ENCODE measurements at regions not wholly inside any gene's neighbourhood (a gene's known extent, or its start where the extent isn't known, plus 50 kb on each side); places are given as distances from the start of the nearest gene placed in this dataset.

DNA sequence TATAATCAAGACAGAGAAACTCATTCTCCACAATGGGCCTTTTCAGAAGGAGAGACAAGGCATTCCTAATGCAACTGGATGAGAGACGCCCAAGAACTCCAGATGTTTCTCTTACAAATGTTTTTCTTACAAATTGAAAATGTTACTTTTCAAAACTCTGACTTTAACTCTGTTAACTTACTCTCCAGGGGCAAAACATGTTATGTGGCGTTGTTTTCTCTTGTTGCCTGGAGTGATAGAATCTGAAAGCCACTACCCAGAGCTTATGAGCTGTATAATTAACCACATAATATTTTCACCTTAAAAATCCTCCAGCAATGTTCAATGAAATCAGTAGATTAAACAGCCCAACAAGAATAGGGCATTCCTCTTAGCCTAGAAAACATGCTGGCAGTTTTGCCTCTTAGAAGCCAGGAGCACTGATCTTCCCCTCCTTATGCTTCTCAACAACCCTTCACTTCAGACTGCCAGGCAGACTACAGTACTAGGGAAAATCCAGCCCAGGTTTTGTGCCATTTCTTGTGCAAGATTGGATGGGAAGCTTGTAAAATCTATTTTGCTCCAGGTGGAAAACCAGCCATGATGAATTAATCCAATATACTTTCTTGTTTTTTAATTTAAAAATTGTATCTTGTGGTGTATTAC, 186.7 kb upstream of the GADL1 start:
- H4K20me1 ChIP-seq (ENCODE audit: insufficient read depth, low read length) = no peaks in the 10 kb centered on the region
- intact Hi-C loops (cut with micrococcal nuclease; ENCODE audit: unreplicated experiment) (no loop called here), in situ Hi-C loops (cut with HindIII; ENCODE audit: extremely low pct_ligation_motif_present, low pct_unique_long_range_greater_than_20kb) (no loop called here)
- no peaks in the 10 kb centered on the region for H3K4me1 ChIP-seq (ENCODE audit: insufficient read depth, low read length)
- WGBS (ENCODE audit: low lambda C conversion rate) = 7% methylated on average over 2 of the region's 2 CpGs
- H3K4me3 ChIP-seq (replicated peaks in 1 of 3; ENCODE audit: insufficient read depth in 1 of 3, low read depth in 2 of 3, low read length in 3 of 3) = no peak overlapping the region
- FAIRE-seq (no peak), DNase-seq (ENCODE audit: low spot score) (no peak), ATAC-seq (no peak)
- no peaks in the 10 kb centered on the region for H3K9me3 ChIP-seq (ENCODE audit: low read length)
- H3K9ac ChIP-seq (ENCODE audit: insufficient read depth, low read depth, low read length) = no peak overlapping the region
- ChIA-PET CTCF (ENCODE audit: low intra/inter-chr PET ratio, low total read pairs) (no interaction called here), POLR2A (no interaction called here)
- no TSS peak for BruUV-seq (replicated peaks)
- no peak overlapping the region for H2AFZ ChIP-seq (ENCODE audit: low read length)
- H3K79me2 ChIP-seq (ENCODE audit: insufficient read depth, low read length) = no peaks in the 10 kb centered on the region
- no peak overlapping the region for H3K4me2 ChIP-seq (ENCODE audit: low read depth, low read length)
- H3K27ac ChIP-seq (ENCODE audit: extremely low read length, insufficient read depth, low read length) = no peak overlapping the region
- no peaks in the 10 kb centered on the region for H3K36me3 ChIP-seq (replicated peaks in 1 of 2; ENCODE audit: control insufficient read depth in 1 of 2, insufficient read depth in 2 of 2, low read length in 2 of 2)
- no peaks in the 10 kb centered on the region; a peak in 1 of 5 replicates for H3K27me3 ChIP-seq (ENCODE audit: control insufficient read depth in 1 of 2, insufficient read depth in 2 of 2, low read length in 2 of 2)
- TF ChIP-seq, protein P1, sequence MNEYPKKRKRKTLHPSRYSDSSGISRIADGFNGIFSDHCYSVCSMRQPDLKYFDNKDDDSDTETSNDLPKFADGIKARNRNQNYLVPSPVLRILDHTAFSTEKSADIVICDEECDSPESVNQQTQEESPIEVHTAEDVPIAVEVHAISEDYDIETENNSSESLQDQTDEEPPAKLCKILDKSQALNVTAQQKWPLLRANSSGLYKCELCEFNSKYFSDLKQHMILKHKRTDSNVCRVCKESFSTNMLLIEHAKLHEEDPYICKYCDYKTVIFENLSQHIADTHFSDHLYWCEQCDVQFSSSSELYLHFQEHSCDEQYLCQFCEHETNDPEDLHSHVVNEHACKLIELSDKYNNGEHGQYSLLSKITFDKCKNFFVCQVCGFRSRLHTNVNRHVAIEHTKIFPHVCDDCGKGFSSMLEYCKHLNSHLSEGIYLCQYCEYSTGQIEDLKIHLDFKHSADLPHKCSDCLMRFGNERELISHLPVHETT (CRISPR knock-in tag; conservative IDR thresholded peaks at IDR 0.05) = no peak
- TF ChIP-seq, protein P2, sequence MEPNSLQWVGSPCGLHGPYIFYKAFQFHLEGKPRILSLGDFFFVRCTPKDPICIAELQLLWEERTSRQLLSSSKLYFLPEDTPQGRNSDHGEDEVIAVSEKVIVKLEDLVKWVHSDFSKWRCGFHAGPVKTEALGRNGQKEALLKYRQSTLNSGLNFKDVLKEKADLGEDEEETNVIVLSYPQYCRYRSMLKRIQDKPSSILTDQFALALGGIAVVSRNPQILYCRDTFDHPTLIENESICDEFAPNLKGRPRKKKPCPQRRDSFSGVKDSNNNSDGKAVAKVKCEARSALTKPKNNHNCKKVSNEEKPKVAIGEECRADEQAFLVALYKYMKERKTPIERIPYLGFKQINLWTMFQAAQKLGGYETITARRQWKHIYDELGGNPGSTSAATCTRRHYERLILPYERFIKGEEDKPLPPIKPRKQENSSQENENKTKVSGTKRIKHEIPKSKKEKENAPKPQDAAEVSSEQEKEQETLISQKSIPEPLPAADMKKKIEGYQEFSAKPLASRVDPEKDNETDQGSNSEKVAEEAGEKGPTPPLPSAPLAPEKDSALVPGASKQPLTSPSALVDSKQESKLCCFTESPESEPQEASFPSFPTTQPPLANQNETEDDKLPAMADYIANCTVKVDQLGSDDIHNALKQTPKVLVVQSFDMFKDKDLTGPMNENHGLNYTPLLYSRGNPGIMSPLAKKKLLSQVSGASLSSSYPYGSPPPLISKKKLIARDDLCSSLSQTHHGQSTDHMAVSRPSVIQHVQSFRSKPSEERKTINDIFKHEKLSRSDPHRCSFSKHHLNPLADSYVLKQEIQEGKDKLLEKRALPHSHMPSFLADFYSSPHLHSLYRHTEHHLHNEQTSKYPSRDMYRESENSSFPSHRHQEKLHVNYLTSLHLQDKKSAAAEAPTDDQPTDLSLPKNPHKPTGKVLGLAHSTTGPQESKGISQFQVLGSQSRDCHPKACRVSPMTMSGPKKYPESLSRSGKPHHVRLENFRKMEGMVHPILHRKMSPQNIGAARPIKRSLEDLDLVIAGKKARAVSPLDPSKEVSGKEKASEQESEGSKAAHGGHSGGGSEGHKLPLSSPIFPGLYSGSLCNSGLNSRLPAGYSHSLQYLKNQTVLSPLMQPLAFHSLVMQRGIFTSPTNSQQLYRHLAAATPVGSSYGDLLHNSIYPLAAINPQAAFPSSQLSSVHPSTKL (CRISPR knock-in tag; IDR thresholded peaks at IDR 0.05) = no peak
- no peak for TF ChIP-seq RFX5 (IDR thresholded peaks at IDR 0.05; ENCODE audit: low read depth, low read length)
- no peak for TF ChIP-seq BORCS8-MEF2B (CRISPR knock-in tag; IDR thresholded peaks at IDR 0.05)
- no peak for TF ChIP-seq ZNF253 (CRISPR knock-in tag; IDR thresholded peaks at IDR 0.05; ENCODE audit: borderline replicate concordance)
- TF ChIP-seq TIGD3 (CRISPR knock-in tag; IDR thresholded peaks at IDR 0.05; ENCODE audit: borderline replicate concordance) = no peak
- no peak for TF ChIP-seq NFYB (CRISPR knock-in tag; IDR thresholded peaks at IDR 0.05)
- TF ChIP-seq ZNF367 (CRISPR knock-in tag; IDR thresholded peaks at IDR 0.05; ENCODE audit: borderline replicate concordance) = no peak
- TF ChIP-seq TGIF2 (CRISPR knock-in tag; IDR thresholded peaks at IDR 0.05) = no peak
- no peak for TF ChIP-seq KLF15 (CRISPR knock-in tag; IDR thresholded peaks at IDR 0.05; ENCODE audit: borderline replicate concordance)
- no peak for TF ChIP-seq POLR2AphosphoS2 (IDR thresholded peaks at IDR 0.05; ENCODE audit: low read depth, low read length)
- no peak for TF ChIP-seq ZNF510 (CRISPR knock-in tag; IDR thresholded peaks at IDR 0.05; ENCODE audit: low read depth)
- no peak for TF ChIP-seq ZNF879 (CRISPR knock-in tag; IDR thresholded peaks at IDR 0.05)
- no peak for TF ChIP-seq NCOR1 (IDR thresholded peaks at IDR 0.05; ENCODE audit: borderline replicate concordance, low read length)
- TF ChIP-seq ZC3H4 (CRISPR knock-in tag; IDR thresholded peaks at IDR 0.05; ENCODE audit: borderline replicate concordance) = no peak
- no peak for TF ChIP-seq ZFYVE20 (CRISPR knock-in tag; IDR thresholded peaks at IDR 0.05; ENCODE audit: borderline replicate concordance, low read depth)
- TF ChIP-seq ZBTB34 (CRISPR knock-in tag; IDR thresholded peaks at IDR 0.05) = no peak

All from HepG2 (cell line).